Upper lobe of right lung (tissue), 1 donor: ENCODE measurements at regions not wholly inside any gene's neighbourhood (a gene's known extent, or its start where the extent isn't known, plus 50 kb on each side); places are given as distances from the start of the nearest gene placed in this dataset.

Source experiments
- ATAC-seq: fragments of 200-7000 bp; cut with Tn5 transposase; one replicate; pipeline ENCODE4 v1.9.1; 2020; ENCODE audit warnings: mild to moderate bottlenecking, moderate library complexity
- DNase-seq: peaks from one replicate; pipeline ENCODE4 v3.0.0-alpha.2; 2020
- H3K27ac ChIP-seq: fragments of 200-600 bp; one replicate; pipeline ENCODE4 v1.8.0; 2022
- H3K27me3 ChIP-seq: fragments of 200-600 bp; one replicate; pipeline ENCODE4 v1.8.0; 2022; ENCODE audit warnings: mild to moderate bottlenecking
- H3K36me3 ChIP-seq: fragments of 200-600 bp; one replicate; pipeline ENCODE4 v1.8.0; 2022
- H3K4me1 ChIP-seq: fragments of 200-600 bp; one replicate; pipeline ENCODE4 v1.8.0; 2022
- H3K4me3 ChIP-seq: fragments of 200-600 bp; one replicate; pipeline ENCODE4 v1.8.0; 2022; ENCODE audit warnings: mild to moderate bottlenecking
- H3K9me3 ChIP-seq: fragments of 200-600 bp; one replicate; pipeline ENCODE4 v1.8.0; 2022
- CTCF ChIP-seq: fragments of 200-600 bp; IDR thresholded peaks from one replicate; pipeline ENCODE4 v1.8.0; 2022; ENCODE audit warnings: antibody characterized with exemption
- intact Hi-C: fragments of 100-400 bp; cut with DNase I; formaldehyde crosslinking; loops from one replicate; pipeline ENCODE4 v1.11.0; 2022
- donor health status: DM: no; HTN: yes; CAD: no; lungs with severe emphysema.

DNA sequence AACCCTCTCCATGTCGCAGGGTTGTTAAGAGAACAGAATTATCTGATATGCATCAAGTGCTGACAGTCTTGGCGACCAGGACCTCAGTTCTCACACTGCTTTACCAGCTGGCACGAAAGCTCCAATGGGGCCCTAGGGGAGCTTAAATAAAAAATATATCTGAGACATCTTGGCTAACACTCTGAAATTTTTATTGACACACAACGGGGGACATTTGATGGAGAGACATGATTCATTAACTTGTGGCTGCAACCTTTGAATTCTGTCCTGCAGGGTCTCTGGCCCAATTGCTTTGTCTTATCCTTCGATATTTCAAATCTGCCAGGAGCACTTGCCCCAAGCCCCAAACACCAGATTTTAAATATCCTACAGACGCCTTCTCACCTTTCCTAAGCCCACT is 567.0 kb downstream of the AJAP1 start:
- no peak for TF ChIP-seq CTCF

DNA sequence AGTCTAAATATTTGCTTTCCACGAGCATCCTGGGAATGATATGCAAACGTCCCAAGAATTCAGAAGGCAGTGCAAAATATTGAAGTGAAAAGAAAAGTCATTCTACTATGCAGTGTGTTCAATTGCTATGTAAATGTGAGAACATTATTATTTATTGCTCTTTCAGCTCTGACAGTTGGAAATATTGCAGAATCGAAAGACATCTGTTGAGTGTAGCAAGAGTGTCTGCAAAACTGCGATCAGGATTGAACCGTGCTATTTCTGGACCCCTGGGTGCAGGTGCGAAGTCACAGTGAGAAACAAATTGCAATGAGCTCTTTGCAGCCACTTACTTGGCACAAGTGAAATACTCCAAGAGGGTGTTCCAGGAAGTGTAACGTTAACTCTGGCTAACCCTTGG is 566.4 kb downstream of the AJAP1 start:
- intact Hi-C loops = no loop called here
- Histone ChIP-seq H3K36me3 (no peaks in the 10 kb centered on the region), H3K27ac (no peak overlapping the region), H3K4me3 (no peak overlapping the region), H3K4me1 (no peaks in the 10 kb centered on the region), H3K9me3 (no peaks in the 10 kb centered on the region), H3K27me3 (no peaks in the 10 kb centered on the region)
- ATAC-seq (no peak), DNase-seq (no peak)
- TF ChIP-seq CTCF = no peak

More for the DNA sequence above, 567.0 kb downstream of the AJAP1 start:
- H3K27me3 ChIP-seq = no peaks in the 10 kb centered on the region
- intact Hi-C loops = no loop called here
- no peaks in the 10 kb centered on the region for H3K4me1 ChIP-seq
- ATAC-seq (no peak), DNase-seq (no peak)
- no peaks in the 10 kb centered on the region for H3K36me3 ChIP-seq
- H3K4me3 ChIP-seq = no peak overlapping the region
- no peaks in the 10 kb centered on the region for H3K9me3 ChIP-seq
- no peak overlapping the region for H3K27ac ChIP-seq

GRCh38 chr1:5220421-5220820 is 566.0 kb downstream of the AJAP1 start:
- Histone ChIP-seq H3K27me3 (no peaks in the 10 kb centered on the region), H3K4me3 (no peak overlapping the region), H3K4me1 (no peaks in the 10 kb centered on the region), H3K9me3 (no peaks in the 10 kb centered on the region), H3K36me3 (no peaks in the 10 kb centered on the region), H3K27ac (no peak overlapping the region)
- intact Hi-C loops = no loop called here
- DNase-seq (no peak), ATAC-seq (no peak)
- no peak for TF ChIP-seq CTCF

DNA sequence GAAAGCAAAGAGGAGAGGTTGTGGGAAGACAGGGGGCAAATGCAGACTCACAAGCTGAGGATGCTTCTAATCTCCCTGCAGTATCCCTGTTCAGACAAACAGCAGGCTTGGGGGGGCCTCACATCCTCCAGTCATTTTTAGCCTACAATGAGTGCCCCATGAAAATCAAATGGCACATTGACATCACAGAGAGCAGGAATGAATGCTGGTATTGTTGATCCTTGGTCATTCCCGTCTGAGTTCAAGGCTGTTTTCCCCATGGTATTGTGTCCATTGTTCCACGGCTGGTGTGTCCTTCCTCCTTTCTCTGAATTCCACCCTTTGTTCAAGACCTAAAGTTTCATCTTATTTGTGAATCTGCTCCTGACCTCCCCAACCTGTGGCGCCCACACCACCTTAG is 545.6 kb downstream of the AJAP1 start:
- Histone ChIP-seq H3K36me3 (no peaks in the 10 kb centered on the region), H3K9me3 (no peaks in the 10 kb centered on the region), H3K4me3 (no peak overlapping the region), H3K4me1 (no peaks in the 10 kb centered on the region), H3K27me3 (no peaks in the 10 kb centered on the region), H3K27ac (no peak overlapping the region)
- intact Hi-C loops = no loop called here
- no peak for TF ChIP-seq CTCF
- no peak for ATAC-seq
- DNase-seq = no peak

GRCh38 chr1:5198328-5198727 is 543.9 kb downstream of the AJAP1 start:
- Histone ChIP-seq H3K9me3 (no peaks in the 10 kb centered on the region), H3K27me3 (no peaks in the 10 kb centered on the region), H3K36me3 (no peaks in the 10 kb centered on the region), H3K27ac (no peak overlapping the region), H3K4me1 (no peaks in the 10 kb centered on the region), H3K4me3 (no peak overlapping the region)
- intact Hi-C loops = no loop called here
- ATAC-seq = no peak
- DNase-seq = no peak
- TF ChIP-seq CTCF = no peak

DNA sequence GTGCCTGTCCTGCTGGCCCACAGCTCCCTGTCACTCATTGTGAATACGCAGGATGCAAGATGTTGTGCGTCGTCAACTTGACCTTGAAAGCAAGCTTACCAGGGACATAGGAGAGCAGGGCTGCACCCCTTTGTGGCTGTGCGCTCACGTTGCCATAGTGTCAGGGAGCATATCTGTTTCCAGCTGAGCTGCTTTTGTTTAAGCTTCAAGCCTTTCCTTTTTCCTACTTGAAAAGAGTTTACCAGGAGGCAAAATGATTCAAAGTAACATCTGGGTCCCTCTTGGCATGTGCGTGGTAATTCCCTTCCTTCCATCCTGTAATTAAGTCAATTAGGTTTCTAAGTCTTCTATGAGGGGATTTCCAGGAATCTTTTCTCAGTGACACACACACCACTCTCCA is 537.1 kb downstream of the AJAP1 start:
- Histone ChIP-seq H3K27me3 (no peaks in the 10 kb centered on the region), H3K36me3 (no peaks in the 10 kb centered on the region), H3K27ac (no peak overlapping the region), H3K4me3 (no peak overlapping the region), H3K4me1 (no peaks in the 10 kb centered on the region), H3K9me3 (no peaks in the 10 kb centered on the region)
- intact Hi-C loops = no loop called here
- TF ChIP-seq CTCF = no peak
- DNase-seq = no peak
- ATAC-seq = no peak
